Ascending aorta (tissue), 2 donors: ENCODE measurements at regions not wholly inside any gene's neighbourhood (a gene's known extent, or its start where the extent isn't known, plus 50 kb on each side); places are given as distances from the start of the nearest gene placed in this dataset.
A peak's percentile ranks its signal among the peaks of the same experiment; 100 is the strongest.

Source experiments
- DNase-seq, 2 donors: peaks; one replicate each; pipeline ENCODE4 v3.0.0-alpha.2; 2019; ENCODE audit warnings: low spot score in 2 of 2
- H3K27ac ChIP-seq, 2 donors: fragments of 200-600 bp; sonication (generic); one replicate each; pipeline ENCODE4 v1.5.1; 2016 to 2017; ENCODE audit warnings: mild to moderate bottlenecking in 1 of 2
- H3K27me3 ChIP-seq: fragments of 200-600 bp; sonication (generic); one replicate; pipeline ENCODE4 v1.5.1; 2017
- H3K36me3 ChIP-seq, 2 donors: fragments of 200-600 bp; sonication (generic); one replicate each; pipeline ENCODE4 v1.5.1; 2016
- H3K4me1 ChIP-seq, 2 donors: fragments of 200-600 bp; sonication (generic); one replicate each; pipeline ENCODE4 v1.5.1; 2016 to 2017; ENCODE audit warnings: mild to moderate bottlenecking in 1 of 2
- H3K4me3 ChIP-seq, 2 donors: fragments of 200-600 bp; sonication (generic); one replicate each; pipeline ENCODE4 v1.5.1; 2016 to 2017; ENCODE audit warnings: mild to moderate bottlenecking in 1 of 2
- H3K9me3 ChIP-seq, 2 donors: fragments of 200-600 bp; sonication (generic); one replicate each; pipeline ENCODE4 v1.5.1; 2016
- CTCF ChIP-seq, 3 experiments: fragments of 200-600 bp in 2 of 3; fragments of 450-650 bp in 1 of 3; sonication (generic) in 2 of 3; IDR thresholded peaks; one replicate each; pipeline ENCODE4 v1.5.1; 2016 to 2019; ENCODE audit warnings: antibody characterized with exemption in 3 of 3, mild to moderate bottlenecking in 1 of 3, moderate library complexity in 1 of 3
- intact Hi-C: fragments of 100-400 bp; cut with DNase I; formaldehyde crosslinking; loops from one replicate; pipeline ENCODE4 v1.15.1; 2023

DNA sequence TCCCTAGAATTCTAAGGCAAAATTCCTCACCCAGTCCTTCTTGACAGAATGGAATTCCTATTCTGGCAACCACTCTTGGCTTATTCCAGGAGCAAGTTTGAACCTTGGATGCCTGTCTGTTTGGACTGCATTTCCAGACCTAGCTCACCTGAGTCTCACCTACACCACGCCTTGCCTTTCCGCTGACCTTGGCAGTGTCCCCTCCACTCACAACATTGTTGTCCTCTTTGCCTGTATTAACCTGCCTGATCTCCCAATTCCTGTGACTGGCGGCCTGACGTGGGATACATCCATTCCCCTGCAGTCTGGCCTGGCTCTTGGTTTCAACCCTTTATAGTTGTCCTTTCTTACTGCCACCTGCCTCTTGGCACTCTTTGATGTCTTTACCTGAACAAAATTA is 281.4 kb upstream of the SOX4 start:
- Histone ChIP-seq H3K36me3 (no peaks in the 10 kb centered on the region), H3K4me3 (no peak overlapping the region), H3K27me3 (no peaks in the 10 kb centered on the region), H3K9me3 (no peaks in the 10 kb centered on the region), H3K4me1 (no peaks in the 10 kb centered on the region), H3K27ac (no peak overlapping the region)
- no peak for TF ChIP-seq CTCF (IDR thresholded peaks at IDR 0.05)
- intact Hi-C loops = no loop called here
- DNase-seq = no peak

- TF ChIP-seq CTCF (IDR thresholded peaks at IDR 0.05) = no peak
- H3K27me3 ChIP-seq = no peaks in the 10 kb centered on the region
- no peaks in the 10 kb centered on the region for H3K9me3 ChIP-seq
Measured at GRCh38 chr6:21317642-21318041, 275.9 kb upstream of the SOX4 start.

DNA sequence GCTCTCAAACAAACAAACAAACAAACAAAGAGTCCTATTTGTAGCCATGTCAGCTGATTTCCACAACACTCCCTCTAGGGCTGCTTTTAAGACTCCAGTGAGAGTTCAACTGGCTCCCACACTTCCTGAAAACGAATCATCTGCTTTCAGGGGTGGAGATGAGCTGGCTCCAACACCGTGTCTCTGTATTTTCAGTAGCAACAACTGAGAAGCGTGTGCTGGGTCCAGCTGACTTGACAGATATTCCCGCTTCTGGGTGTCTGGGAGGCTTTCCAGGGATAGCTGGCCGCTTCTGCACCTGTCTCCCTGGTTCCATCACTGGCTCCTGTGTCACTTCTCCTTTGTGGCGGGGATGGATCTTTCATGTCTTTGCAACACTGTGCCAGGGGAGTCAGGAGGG is 272.5 kb upstream of the SOX4 start:
- H3K36me3 ChIP-seq = no peaks in the 10 kb centered on the region
- H3K27ac ChIP-seq = no peak overlapping the region
- intact Hi-C loops = no loop called here
- no peak overlapping the region for H3K4me3 ChIP-seq
- DNase-seq = no peak
- H3K27me3 ChIP-seq = no peaks in the 10 kb centered on the region
- no peaks in the 10 kb centered on the region for H3K9me3 ChIP-seq
- no peaks in the 10 kb centered on the region for H3K4me1 ChIP-seq
- TF ChIP-seq CTCF (IDR thresholded peaks at IDR 0.05) = no peak

More at GRCh38 chr6:21317642-21318041, 275.9 kb upstream of the SOX4 start:
- no peak for DNase-seq
- Histone ChIP-seq H3K27ac (no peak overlapping the region), H3K4me3 (no peak overlapping the region), H3K4me1 (no peaks in the 10 kb centered on the region), H3K36me3 (no peaks in the 10 kb centered on the region)
- intact Hi-C loops = no loop called here

GRCh38 chr6:21321531-21321930 is 272.0 kb upstream of the SOX4 start:
- DNase-seq = no peak
- no peaks in the 10 kb centered on the region for H3K36me3 ChIP-seq
- H3K9me3 ChIP-seq = no peaks in the 10 kb centered on the region
- no peak overlapping the region for H3K27ac ChIP-seq
- intact Hi-C loops = no loop called here
- no peaks in the 10 kb centered on the region for H3K27me3 ChIP-seq
- no peaks in the 10 kb centered on the region for H3K4me1 ChIP-seq
- no peak overlapping the region for H3K4me3 ChIP-seq
- TF ChIP-seq CTCF (IDR thresholded peaks at IDR 0.05) = no peak

DNA sequence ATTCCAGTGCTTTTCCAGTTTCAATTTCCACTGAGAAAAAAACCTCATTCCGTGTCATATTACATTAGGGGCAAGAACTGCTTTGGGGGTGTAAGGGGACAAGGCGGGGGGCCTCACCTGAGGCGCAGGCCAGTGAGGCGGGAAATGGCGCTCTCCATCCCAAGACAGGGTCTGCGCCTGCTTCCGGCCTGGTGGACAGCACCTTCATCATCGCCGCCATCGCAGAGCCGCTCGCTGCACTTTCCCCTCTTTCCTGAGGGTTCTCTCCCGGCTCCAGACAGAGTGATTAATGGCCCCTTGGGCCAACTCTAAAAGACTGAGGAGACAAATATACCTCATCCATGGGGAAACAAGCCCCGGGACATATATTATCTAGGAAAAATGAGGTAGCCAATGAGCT is 270.0 kb upstream of the SOX4 start:
- Histone ChIP-seq H3K9me3 (no peaks in the 10 kb centered on the region), H3K27me3 (no peaks in the 10 kb centered on the region), H3K27ac (no peak overlapping the region), H3K4me3 (peak overlapping the region in 1 of 2 donors; percentile 19), H3K4me1 (no peaks in the 10 kb centered on the region), H3K36me3 (no peaks in the 10 kb centered on the region)
- no peak for TF ChIP-seq CTCF (IDR thresholded peaks at IDR 0.05)
- DNase-seq = no peak
- intact Hi-C loops = no loop called here

DNA sequence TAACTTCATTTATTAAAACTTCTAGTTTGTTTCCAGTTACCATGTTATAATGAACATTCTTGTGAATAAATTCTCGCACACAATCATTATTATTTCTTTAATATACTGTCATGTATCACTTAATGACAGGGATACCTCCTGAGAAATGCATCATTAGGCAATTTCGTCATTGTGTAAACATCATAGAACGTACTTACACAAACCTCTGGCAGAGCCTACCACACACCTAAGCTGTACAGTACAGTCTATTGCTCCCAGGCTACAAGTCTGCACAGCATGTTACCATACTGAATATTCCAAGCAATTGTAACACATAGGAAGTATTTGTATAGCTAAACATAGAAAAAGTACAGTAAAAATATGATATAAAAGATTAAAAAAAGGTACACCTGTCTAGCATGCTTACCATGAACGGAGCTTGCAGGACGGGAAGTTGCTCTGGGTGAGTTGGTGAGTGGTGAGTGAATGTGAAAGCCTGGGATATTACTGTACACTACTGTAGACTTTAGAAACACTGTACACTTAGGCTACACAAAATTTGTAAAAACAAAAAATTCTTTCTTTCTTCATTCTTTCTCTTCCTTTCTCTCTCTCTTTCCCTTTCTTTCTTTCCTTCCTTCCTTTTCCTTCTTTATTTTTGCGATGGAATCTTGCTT is 268.2 kb upstream of the SOX4 start:
- Histone ChIP-seq H3K9me3 (no peaks in the 10 kb centered on the region), H3K27me3 (no peaks in the 10 kb centered on the region), H3K27ac (no peak overlapping the region), H3K4me3 (no peak overlapping the region), H3K36me3 (no peaks in the 10 kb centered on the region), H3K4me1 (no peaks in the 10 kb centered on the region)
- DNase-seq = no peak
- no peak for TF ChIP-seq CTCF (IDR thresholded peaks at IDR 0.05)
- intact Hi-C loops = no loop called here
